HepG2 (cell line): ENCODE measurements at regions not wholly inside any gene's neighbourhood (a gene's known extent, or its start where the extent isn't known, plus 50 kb on each side); places are given as distances from the start of the nearest gene placed in this dataset.

Experiments used
- ATAC-seq: fragments of 200-7000 bp; cut with Tn5 transposase; 3 replicates; pipeline ENCODE4 v1.9.1; 2020; ENCODE audit warnings: mild to moderate bottlenecking, moderate library complexity
- BruUV-seq: library from RNA; stranded (reverse); fragments of 400-500 nt; replicated peaks from 2 replicates; lab custom pipeline; 2021; lab: Mats Ljungman, UMichigan
- CTCF ChIA-PET: fragments of 300-600 bp; formaldehyde crosslinking; extraction: SDS; loops from one replicate; lab custom pipeline; 2021; ENCODE audit warnings: low total read pairs, inconsistent platforms, low intra/inter-chr PET ratio; lab: Yijun Ruan, JAX
- POLR2A ChIA-PET: fragments of 350-600 bp; sonication (Branson Sonifier 250); formaldehyde crosslinking; loops from one replicate; lab custom pipeline; 2020; ENCODE audit warnings: antibody characterized with exemption, inconsistent platforms; lab: Yijun Ruan, JAX
- DNase-seq: peaks from one replicate; pipeline ENCODE4 v3.0.0-alpha.2; 2015; ENCODE audit warnings: low spot score
- FAIRE-seq: peaks from 3 replicates; lab custom pipeline; 2011; peaks lifted over from hg19 to GRCh38; lab: Jason Lieb, UNC
- H2AFZ ChIP-seq: one replicate; pipeline ENCODE4 v1.6.1; 2011; ENCODE audit warnings: low read length, inconsistent platforms
- H3K27ac ChIP-seq: fragments of 300-600 bp; 3 replicates; pipeline ENCODE4 v1.8.0; 2011; ENCODE audit warnings: mixed run types, mild to moderate bottlenecking, mixed read lengths, low read length, inconsistent platforms; ENCODE audit not compliant: insufficient read depth; ENCODE audit errors: extremely low read length
- H3K27me3 ChIP-seq, 2 experiments: fragments of 200-600 bp in 1 of 2; 2 replicates in 1 of 2; 3 replicates in 1 of 2; pipeline versions ENCODE4 v1.6.0 to v1.8.0; 2011; ENCODE audit warnings: low read length in 2 of 2, mild to moderate bottlenecking in 2 of 2, moderate library complexity in 2 of 2, inconsistent platforms in 1 of 2; ENCODE audit not compliant: insufficient read depth in 2 of 2, control insufficient read depth in 1 of 2
- H3K36me3 ChIP-seq, 2 experiments: fragments of 200-600 bp in 1 of 2; replicated peaks in 1 of 2; 2 replicates in 1 of 2; 3 replicates in 1 of 2; pipeline versions ENCODE4 v1.5.1 to v1.8.0; 2011; ENCODE audit warnings: low read length in 2 of 2, inconsistent platforms in 1 of 2; ENCODE audit not compliant: insufficient read depth in 2 of 2, control insufficient read depth in 1 of 2
- H3K4me1 ChIP-seq: 2 replicates; pipeline ENCODE4 v1.5.1; 2012; ENCODE audit warnings: low read length, inconsistent platforms; ENCODE audit not compliant: insufficient read depth
- H3K4me2 ChIP-seq: 2 replicates; pipeline ENCODE4 v1.6.0; 2011; ENCODE audit warnings: low read depth, low read length, inconsistent platforms
- H3K4me3 ChIP-seq, 3 experiments: fragments of 200-600 bp in 1 of 3; sonication (generic), shearing (Covaris generic) in 1 of 3; replicated peaks in 1 of 3; 2 replicates each; pipeline ENCODE4 v1.5.1; 2011 to 2016; ENCODE audit warnings: low read length in 3 of 3, inconsistent platforms in 2 of 3, low read depth in 2 of 3, mild to moderate bottlenecking in 2 of 3, control low read depth in 1 of 3, mixed read lengths in 1 of 3; ENCODE audit not compliant: insufficient read depth in 1 of 3
- H3K79me2 ChIP-seq: one replicate; pipeline ENCODE4 v1.6.1; 2011; ENCODE audit warnings: low read length, inconsistent platforms; ENCODE audit not compliant: insufficient read depth
- H3K9ac ChIP-seq: 2 replicates; pipeline ENCODE4 v1.6.0; 2011; ENCODE audit warnings: mild to moderate bottlenecking, low read depth, low read length, inconsistent platforms; ENCODE audit not compliant: insufficient read depth
- H3K9me3 ChIP-seq: 2 replicates; pipeline ENCODE4 v1.5.1; 2012; ENCODE audit warnings: mild to moderate bottlenecking, low read length
- H4K20me1 ChIP-seq: 2 replicates; pipeline ENCODE4 v1.6.0; 2011; ENCODE audit warnings: inconsistent platforms, mild to moderate bottlenecking, low read length, moderate library complexity; ENCODE audit not compliant: insufficient read depth
- IRF2 ChIP-seq: IDR thresholded peaks from 2 replicates; pipeline ENCODE4 v1.6.1; 2018; ENCODE audit warnings: missing genetic modification reagents, missing compliant biosample characterization
- ZNF589 ChIP-seq: sonication (generic); formaldehyde crosslinking; conservative IDR thresholded peaks from 2 replicates; pipeline ENCODE4 v1.8.0; 2022; ENCODE audit warnings: mild to moderate bottlenecking, moderate library complexity, missing genetic modification reagents
- WGBS: methylation state at CpG from one replicate; pipeline ENCODE4 v1.1.6; 2017; ENCODE audit warnings: low lambda C conversion rate; 5-methylcytosine and 5-hydroxymethylcytosine counted together
- in situ Hi-C: cut with HindIII; loops from 2 replicates; pipeline ENCODE4 v1.10.0; 2017; ENCODE audit warnings: low pct_unique_long_range_greater_than_20kb; ENCODE audit not compliant: extremely low pct_ligation_motif_present
- intact Hi-C: fragments of 100-400 bp; cut with micrococcal nuclease; formaldehyde crosslinking; loops from one replicate; pipeline ENCODE4 v1.10.0; 2022; ENCODE audit not compliant: unreplicated experiment
- TF ChIP-seq, protein P1 (sequence below): sonication (generic); formaldehyde crosslinking; IDR thresholded peaks from 2 replicates; pipeline ENCODE4 v1.5.1; 2020; ENCODE audit warnings: mild to moderate bottlenecking, missing genetic modification reagents, borderline replicate concordance

DNA sequence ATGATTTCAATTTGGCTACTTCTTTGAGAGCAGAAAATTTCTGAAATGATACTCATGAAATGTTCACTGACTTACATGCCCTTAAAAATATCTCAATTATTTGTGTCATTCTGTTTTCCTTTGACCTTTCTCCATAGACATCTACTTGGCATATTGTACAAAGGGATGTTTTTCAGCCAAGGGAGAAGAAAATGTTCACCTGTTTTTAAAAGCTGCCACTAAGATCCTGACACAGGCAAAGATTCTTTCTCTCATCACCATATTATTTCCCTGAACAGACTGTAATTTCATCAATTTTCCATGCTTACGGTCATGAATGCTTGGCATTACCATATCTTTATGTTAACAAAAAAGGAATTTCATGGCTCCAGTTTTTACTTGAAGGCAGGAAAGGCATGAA is 67.4 kb upstream of the DBX1 start:
- in situ Hi-C loops = no loop called here
- TF ChIP-seq, protein P1, sequence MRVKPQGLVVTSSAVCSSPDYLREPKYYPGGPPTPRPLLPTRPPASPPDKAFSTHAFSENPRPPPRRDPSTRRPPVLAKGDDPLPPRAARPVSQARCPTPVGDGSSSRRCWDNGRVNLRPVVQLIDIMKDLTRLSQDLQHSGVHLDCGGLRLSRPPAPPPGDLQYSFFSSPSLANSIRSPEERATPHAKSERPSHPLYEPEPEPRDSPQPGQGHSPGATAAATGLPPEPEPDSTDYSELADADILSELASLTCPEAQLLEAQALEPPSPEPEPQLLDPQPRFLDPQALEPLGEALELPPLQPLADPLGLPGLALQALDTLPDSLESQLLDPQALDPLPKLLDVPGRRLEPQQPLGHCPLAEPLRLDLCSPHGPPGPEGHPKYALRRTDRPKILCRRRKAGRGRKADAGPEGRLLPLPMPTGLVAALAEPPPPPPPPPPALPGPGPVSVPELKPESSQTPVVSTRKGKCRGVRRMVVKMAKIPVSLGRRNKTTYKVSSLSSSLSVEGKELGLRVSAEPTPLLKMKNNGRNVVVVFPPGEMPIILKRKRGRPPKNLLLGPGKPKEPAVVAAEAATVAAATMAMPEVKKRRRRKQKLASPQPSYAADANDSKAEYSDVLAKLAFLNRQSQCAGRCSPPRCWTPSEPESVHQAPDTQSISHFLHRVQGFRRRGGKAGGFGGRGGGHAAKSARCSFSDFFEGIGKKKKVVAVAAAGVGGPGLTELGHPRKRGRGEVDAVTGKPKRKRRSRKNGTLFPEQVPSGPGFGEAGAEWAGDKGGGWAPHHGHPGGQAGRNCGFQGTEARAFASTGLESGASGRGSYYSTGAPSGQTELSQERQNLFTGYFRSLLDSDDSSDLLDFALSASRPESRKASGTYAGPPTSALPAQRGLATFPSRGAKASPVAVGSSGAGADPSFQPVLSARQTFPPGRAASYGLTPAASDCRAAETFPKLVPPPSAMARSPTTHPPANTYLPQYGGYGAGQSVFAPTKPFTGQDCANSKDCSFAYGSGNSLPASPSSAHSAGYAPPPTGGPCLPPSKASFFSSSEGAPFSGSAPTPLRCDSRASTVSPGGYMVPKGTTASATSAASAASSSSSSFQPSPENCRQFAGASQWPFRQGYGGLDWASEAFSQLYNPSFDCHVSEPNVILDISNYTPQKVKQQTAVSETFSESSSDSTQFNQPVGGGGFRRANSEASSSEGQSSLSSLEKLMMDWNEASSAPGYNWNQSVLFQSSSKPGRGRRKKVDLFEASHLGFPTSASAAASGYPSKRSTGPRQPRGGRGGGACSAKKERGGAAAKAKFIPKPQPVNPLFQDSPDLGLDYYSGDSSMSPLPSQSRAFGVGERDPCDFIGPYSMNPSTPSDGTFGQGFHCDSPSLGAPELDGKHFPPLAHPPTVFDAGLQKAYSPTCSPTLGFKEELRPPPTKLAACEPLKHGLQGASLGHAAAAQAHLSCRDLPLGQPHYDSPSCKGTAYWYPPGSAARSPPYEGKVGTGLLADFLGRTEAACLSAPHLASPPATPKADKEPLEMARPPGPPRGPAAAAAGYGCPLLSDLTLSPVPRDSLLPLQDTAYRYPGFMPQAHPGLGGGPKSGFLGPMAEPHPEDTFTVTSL (CRISPR knock-in tag) = no peak
- TF ChIP-seq IRF2 (CRISPR knock-in tag) (no peak), ZNF589 (CRISPR knock-in tag) (no peak)
- CTCF ChIA-PET = no interaction called here

More for the DNA sequence above, 67.4 kb upstream of the DBX1 start:
- DNase-seq (no peak), ATAC-seq (no peak), FAIRE-seq (no peak)
- H2AFZ ChIP-seq = no peak overlapping the region
- H3K36me3 ChIP-seq = no peaks in the 10 kb centered on the region
- H3K27me3 ChIP-seq = no peaks in the 10 kb centered on the region
- no peak overlapping the region for H3K27ac ChIP-seq
- no peaks in the 10 kb centered on the region for H3K79me2 ChIP-seq
- H3K4me2 ChIP-seq = no peak overlapping the region
- 88% methylated on average over 1 of the region's 1 CpG for WGBS
- no peaks in the 10 kb centered on the region for H4K20me1 ChIP-seq
- POLR2A ChIA-PET = no interaction called here
- no peaks in the 10 kb centered on the region for H3K9me3 ChIP-seq
- no peaks in the 10 kb centered on the region for H3K4me1 ChIP-seq
- no TSS peak for BruUV-seq
- no peak overlapping the region for H3K4me3 ChIP-seq
- no peak overlapping the region for H3K9ac ChIP-seq
- intact Hi-C loops = loop anchor here (10.0 kb wide), 1 partner anchor 687 kb away; no protein-coding TSS in a partner anchor
